ENCODE measurements at regions not wholly inside any gene's neighbourhood (a gene's known extent, or its start where the extent isn't known, plus 50 kb on each side); places are given as distances from the start of the nearest gene placed in this dataset.

DNA sequence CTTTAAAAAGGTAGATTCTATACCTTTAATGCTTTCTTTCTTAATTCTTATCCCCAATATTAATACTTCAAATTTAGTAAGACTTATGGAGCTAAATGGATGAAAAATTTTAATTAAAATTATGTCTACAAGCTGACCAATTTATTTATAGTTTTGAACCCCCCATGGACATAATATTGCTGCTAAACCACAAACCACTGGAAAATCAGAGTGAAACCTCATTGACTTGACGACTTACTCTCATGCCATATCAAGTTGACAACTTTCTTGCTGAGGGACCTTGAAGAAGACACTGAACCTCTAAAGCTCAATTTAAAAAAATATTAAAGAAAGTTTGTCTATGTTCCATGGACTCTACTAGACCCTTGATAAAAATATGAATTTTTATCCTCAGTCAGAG lies 653.7 kb downstream of the TLE1 start:
- DNase-seq = no peak
- TF ChIP-seq, protein P1, sequence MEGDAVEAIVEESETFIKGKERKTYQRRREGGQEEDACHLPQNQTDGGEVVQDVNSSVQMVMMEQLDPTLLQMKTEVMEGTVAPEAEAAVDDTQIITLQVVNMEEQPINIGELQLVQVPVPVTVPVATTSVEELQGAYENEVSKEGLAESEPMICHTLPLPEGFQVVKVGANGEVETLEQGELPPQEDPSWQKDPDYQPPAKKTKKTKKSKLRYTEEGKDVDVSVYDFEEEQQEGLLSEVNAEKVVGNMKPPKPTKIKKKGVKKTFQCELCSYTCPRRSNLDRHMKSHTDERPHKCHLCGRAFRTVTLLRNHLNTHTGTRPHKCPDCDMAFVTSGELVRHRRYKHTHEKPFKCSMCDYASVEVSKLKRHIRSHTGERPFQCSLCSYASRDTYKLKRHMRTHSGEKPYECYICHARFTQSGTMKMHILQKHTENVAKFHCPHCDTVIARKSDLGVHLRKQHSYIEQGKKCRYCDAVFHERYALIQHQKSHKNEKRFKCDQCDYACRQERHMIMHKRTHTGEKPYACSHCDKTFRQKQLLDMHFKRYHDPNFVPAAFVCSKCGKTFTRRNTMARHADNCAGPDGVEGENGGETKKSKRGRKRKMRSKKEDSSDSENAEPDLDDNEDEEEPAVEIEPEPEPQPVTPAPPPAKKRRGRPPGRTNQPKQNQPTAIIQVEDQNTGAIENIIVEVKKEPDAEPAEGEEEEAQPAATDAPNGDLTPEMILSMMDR (IDR thresholded peaks at IDR 0.05; ENCODE audit: low read depth, low read length) = no peak
- Histone ChIP-seq H3K4me3 (ENCODE audit: low read depth, low read length) (no peak overlapping the region), H3K27me3 (ENCODE audit: insufficient read depth, low read depth, severe bottlenecking) (no peaks in the 10 kb centered on the region), H3K36me3 (no peaks in the 10 kb centered on the region), H3K9me3 (ENCODE audit: severe bottlenecking) (no peaks in the 10 kb centered on the region), H3K27ac (no peak overlapping the region)

DNA sequence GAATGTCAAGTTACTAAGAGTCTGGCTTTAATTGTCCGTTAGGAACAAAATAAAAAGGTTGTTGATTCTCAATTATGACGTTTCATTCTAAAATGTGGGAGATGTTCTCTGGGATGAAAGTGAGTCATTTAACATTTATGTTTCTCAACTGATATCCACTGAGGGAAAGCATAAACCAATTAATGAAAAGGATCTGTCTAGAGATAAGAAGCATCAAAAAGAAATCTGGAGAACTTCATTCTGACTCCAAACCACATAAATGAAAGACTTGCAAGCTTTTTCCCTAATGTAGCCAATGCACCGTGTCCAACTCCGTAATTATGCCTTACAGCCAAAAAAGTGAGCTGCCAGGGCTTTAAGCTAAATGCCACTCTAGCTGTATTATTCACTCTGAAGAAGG lies 654.2 kb downstream of the TLE1 start:
- Histone ChIP-seq H3K27ac (no peak overlapping the region), H3K9me3 (ENCODE audit: severe bottlenecking) (no peaks in the 10 kb centered on the region), H3K27me3 (ENCODE audit: insufficient read depth, low read depth, severe bottlenecking) (no peaks in the 10 kb centered on the region), H3K36me3 (no peaks in the 10 kb centered on the region), H3K4me3 (ENCODE audit: low read depth, low read length) (no peak overlapping the region)
- TF ChIP-seq, protein P1 (IDR thresholded peaks at IDR 0.05; ENCODE audit: low read depth, low read length) = no peak
- DNase-seq = no peak

DNA sequence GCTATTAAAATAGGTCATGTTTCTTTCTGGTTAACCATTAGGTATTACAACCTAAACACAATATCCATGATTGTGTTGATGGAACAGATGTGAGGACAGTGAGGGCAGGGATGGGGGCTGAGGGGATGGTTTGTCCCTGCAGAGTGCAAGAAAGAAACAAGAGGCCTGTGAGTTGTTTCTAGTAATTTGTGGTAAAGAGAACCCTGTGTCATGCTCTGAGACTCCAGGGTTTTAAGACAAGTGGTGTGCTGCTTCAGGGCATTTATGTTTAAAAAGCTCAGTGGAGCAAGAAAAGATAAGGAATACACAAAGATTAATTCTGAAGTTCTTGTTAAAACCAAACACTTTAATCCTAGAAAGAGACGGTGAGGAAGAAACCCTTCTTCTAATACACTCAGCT lies 656.5 kb downstream of the TLE1 start:
- H3K27ac ChIP-seq = no peak overlapping the region

DNA sequence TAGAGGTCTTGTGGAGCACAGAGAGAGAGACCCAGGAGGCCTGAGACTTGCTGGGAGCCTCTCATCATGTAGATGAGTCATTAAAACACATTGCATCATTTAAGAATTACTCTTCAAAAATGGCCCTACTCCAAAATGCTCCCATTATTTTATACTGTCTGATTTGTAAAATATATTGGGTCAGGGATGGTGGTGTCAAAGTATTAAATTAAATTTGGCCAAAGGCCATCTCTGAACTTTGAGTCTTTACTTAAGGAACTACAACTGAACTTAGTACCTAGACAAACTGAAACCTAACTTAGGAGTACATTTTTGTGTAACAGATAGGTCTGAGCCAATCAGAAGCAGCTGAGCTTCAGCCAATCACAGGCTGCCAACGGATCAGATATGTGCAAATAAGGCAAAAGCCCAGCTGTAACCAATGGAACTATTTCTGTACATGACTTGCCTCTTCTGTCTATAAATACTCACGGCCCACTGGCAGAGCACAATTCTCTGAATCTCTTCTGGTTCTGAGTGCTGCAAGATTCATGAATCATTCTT lies 657.2 kb downstream of the TLE1 start:
- Histone ChIP-seq H3K4me3 (ENCODE audit: low read depth, low read length) (no peak overlapping the region), H3K27me3 (ENCODE audit: insufficient read depth, low read depth, severe bottlenecking) (no peaks in the 10 kb centered on the region), H3K36me3 (no peaks in the 10 kb centered on the region), H3K9me3 (ENCODE audit: severe bottlenecking) (no peaks in the 10 kb centered on the region), H3K27ac (no peak overlapping the region)
- DNase-seq = no peak
- TF ChIP-seq, protein P1 (IDR thresholded peaks at IDR 0.05; ENCODE audit: low read depth, low read length) = no peak

More for the DNA sequence above, 656.5 kb downstream of the TLE1 start:
- DNase-seq = no peak
- Histone ChIP-seq H3K4me3 (ENCODE audit: low read depth, low read length) (no peak overlapping the region), H3K36me3 (no peaks in the 10 kb centered on the region), H3K9me3 (ENCODE audit: severe bottlenecking) (no peaks in the 10 kb centered on the region), H3K27me3 (ENCODE audit: insufficient read depth, low read depth, severe bottlenecking) (no peaks in the 10 kb centered on the region)
- TF ChIP-seq, protein P1 (IDR thresholded peaks at IDR 0.05; ENCODE audit: low read depth, low read length) = no peak

DNA sequence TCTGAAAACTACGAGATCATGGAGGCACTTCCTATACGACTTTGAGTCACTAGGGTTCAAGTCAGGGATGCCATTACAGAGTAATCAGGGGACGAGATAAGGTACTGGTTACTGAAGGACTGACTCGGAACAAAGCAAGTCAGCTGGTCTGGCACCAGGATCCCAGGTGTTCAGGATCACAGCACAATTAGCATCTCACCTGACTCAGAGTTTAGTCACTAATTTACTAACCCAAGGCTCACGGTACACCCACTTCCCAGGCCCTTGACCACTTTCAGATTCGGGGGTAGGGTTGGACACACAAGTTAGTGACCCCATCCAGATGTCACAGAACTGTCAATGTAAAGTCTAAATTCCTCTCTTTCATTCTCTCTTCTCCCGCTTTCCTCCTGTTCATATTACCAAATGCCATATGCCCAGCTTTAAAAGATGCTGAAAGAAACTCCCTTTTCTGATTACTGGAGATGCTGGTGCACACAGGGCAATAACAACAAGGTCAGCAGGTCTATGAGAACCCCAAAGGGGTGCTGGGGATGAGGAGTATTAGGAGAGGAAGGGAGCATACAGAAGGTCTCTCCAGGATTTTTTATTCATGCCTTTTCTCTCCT lies 657.8 kb downstream of the TLE1 start:
- no peak for DNase-seq
- H3K4me3 ChIP-seq (ENCODE audit: low read depth, low read length) = no peak overlapping the region
- no peak overlapping the region for H3K27ac ChIP-seq
- no peaks in the 10 kb centered on the region for H3K9me3 ChIP-seq (ENCODE audit: severe bottlenecking)
- no peaks in the 10 kb centered on the region for H3K27me3 ChIP-seq (ENCODE audit: insufficient read depth, low read depth, severe bottlenecking)
- H3K36me3 ChIP-seq = no peaks in the 10 kb centered on the region
- TF ChIP-seq, protein P1 (IDR thresholded peaks at IDR 0.05; ENCODE audit: low read depth, low read length) = no peak

DNA sequence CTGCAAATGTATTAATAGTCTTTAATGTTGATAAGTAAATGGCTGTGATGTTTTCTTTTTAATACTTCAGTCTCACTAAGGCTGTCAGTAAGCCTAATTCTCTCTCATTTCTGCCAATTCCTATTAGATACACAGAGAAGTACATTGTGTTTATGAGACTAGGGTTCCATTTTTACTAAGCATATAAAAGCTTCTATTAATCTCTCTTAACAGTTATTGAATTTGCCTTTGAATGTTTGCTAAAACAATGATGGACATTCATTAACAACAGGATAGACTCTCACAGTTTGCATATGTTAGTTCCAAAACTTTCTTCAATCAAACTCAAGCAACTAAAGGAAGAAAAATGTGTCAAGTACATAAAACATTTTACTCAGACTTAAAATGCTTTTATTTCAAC lies 659.3 kb downstream of the TLE1 start:
- Histone ChIP-seq H3K4me3 (ENCODE audit: low read depth, low read length) (no peak overlapping the region), H3K36me3 (no peaks in the 10 kb centered on the region), H3K27ac (no peak overlapping the region), H3K9me3 (ENCODE audit: severe bottlenecking) (no peaks in the 10 kb centered on the region), H3K27me3 (ENCODE audit: insufficient read depth, low read depth, severe bottlenecking) (no peaks in the 10 kb centered on the region)
- TF ChIP-seq, protein P1 (IDR thresholded peaks at IDR 0.05; ENCODE audit: low read depth, low read length) = no peak
- no peak for DNase-seq

All from WERI-Rb-1 (cell line).